ENCODE measurements at regions not wholly inside any gene's neighbourhood (a gene's known extent, or its start where the extent isn't known, plus 50 kb on each side); places are given as distances from the start of the nearest gene placed in this dataset.
A peak's percentile ranks its signal among the peaks of the same experiment; 100 is the strongest.
"Not testable (repeated sequence)": the region's sequence is repeated elsewhere in the genome, so short reads cannot be mapped to it uniquely, and the experiment has no call there.

- Histone ChIP-seq H3K27ac (no peak overlapping the region), H3K9ac (ENCODE audit: insufficient read length) (no peak overlapping the region), H3K4me3 (no peak overlapping the region), H3K36me3 (ENCODE audit: insufficient read depth, low read length) (no peaks in the 10 kb centered on the region), H3K9me3 (ENCODE audit: low read depth, low read length) (no peaks in the 10 kb centered on the region)
- no peak for TF ChIP-seq EZH2 (IDR thresholded peaks at IDR 0.05)
- TF ChIP-seq FOXP2 (optimal IDR thresholded peaks at IDR 0.05; ENCODE audit: control extremely low read depth, extremely low read length, insufficient read depth) = no peak
- no peak for TF ChIP-seq POLR2AphosphoS5 (IDR thresholded peaks at IDR 0.05; ENCODE audit: borderline replicate concordance, low read depth, low read length)
- no peak for DNase-seq (ENCODE audit: low read depth, low spot score)
These were observed 775.7 kb upstream of the SPRY2 start for GRCh38 chr13:81116461-81117282.

- DNase-seq (ENCODE audit: low read depth, low spot score) = no peak
- Histone ChIP-seq H3K36me3 (ENCODE audit: insufficient read depth, low read length) (no peaks in the 10 kb centered on the region), H3K4me3 (no peak overlapping the region), H3K27ac (no peak overlapping the region), H3K9me3 (ENCODE audit: low read depth, low read length) (no peaks in the 10 kb centered on the region), H3K9ac (ENCODE audit: insufficient read length) (no peak overlapping the region)
- TF ChIP-seq EZH2 (IDR thresholded peaks at IDR 0.05) (no peak), FOXP2 (optimal IDR thresholded peaks at IDR 0.05; ENCODE audit: control extremely low read depth, extremely low read length, insufficient read depth) (no peak), POLR2AphosphoS5 (IDR thresholded peaks at IDR 0.05; ENCODE audit: borderline replicate concordance, low read depth, low read length) (no peak)
These were observed 768.1 kb upstream of the SPRY2 start for GRCh38 chr13:81109026-81109425.

GRCh38 chr13:81106348-81106747, 765.4 kb upstream of the SPRY2 start:
- TF ChIP-seq POLR2AphosphoS5 (IDR thresholded peaks at IDR 0.05; ENCODE audit: borderline replicate concordance, low read depth, low read length) (no peak), EZH2 (IDR thresholded peaks at IDR 0.05) (no peak), FOXP2 (optimal IDR thresholded peaks at IDR 0.05; ENCODE audit: control extremely low read depth, extremely low read length, insufficient read depth) (no peak)
- Histone ChIP-seq H3K9ac (ENCODE audit: insufficient read length) (no peak overlapping the region), H3K4me3 (no peak overlapping the region), H3K27ac (no peak overlapping the region), H3K36me3 (ENCODE audit: insufficient read depth, low read length) (no peaks in the 10 kb centered on the region), H3K9me3 (ENCODE audit: low read depth, low read length) (no peaks in the 10 kb centered on the region)
- DNase-seq (ENCODE audit: low read depth, low spot score) = no peak

- TF ChIP-seq EZH2 (IDR thresholded peaks at IDR 0.05) = no peak
- TF ChIP-seq POLR2AphosphoS5 (IDR thresholded peaks at IDR 0.05; ENCODE audit: borderline replicate concordance, low read depth, low read length) = no peak
- TF ChIP-seq FOXP2 (optimal IDR thresholded peaks at IDR 0.05; ENCODE audit: control extremely low read depth, extremely low read length, insufficient read depth) = no peak
- H3K27ac ChIP-seq = peak overlapping the region; percentile 3; the same call in 1 of the 2 replicates
- H3K9me3 ChIP-seq (ENCODE audit: low read depth, low read length) = no peaks in the 10 kb centered on the region
- H3K9ac ChIP-seq (ENCODE audit: insufficient read length) = no peak overlapping the region
- DNase-seq (ENCODE audit: low read depth, low spot score) = no peak
- H3K4me3 ChIP-seq = no peak overlapping the region
- no peaks in the 10 kb centered on the region for H3K36me3 ChIP-seq (ENCODE audit: insufficient read depth, low read length)
These were observed 763.2 kb upstream of the SPRY2 start for GRCh38 chr13:81104035-81104715.

GRCh38 chr13:81102066-81102465, 761.1 kb upstream of the SPRY2 start:
- not testable (repeated sequence) for H3K9ac ChIP-seq (ENCODE audit: insufficient read length); H3K4me3 ChIP-seq; DNase-seq (ENCODE audit: low read depth, low spot score); H3K9me3 ChIP-seq (ENCODE audit: low read depth, low read length); H3K36me3 ChIP-seq (ENCODE audit: insufficient read depth, low read length); H3K27ac ChIP-seq

- no peak overlapping the region for H3K4me3 ChIP-seq
- DNase-seq (ENCODE audit: low read depth, low spot score) = no peak
- H3K9me3 ChIP-seq (ENCODE audit: low read depth, low read length) = no peaks in the 10 kb centered on the region
- no peak overlapping the region for H3K9ac ChIP-seq (ENCODE audit: insufficient read length)
- TF ChIP-seq POLR2AphosphoS5 (IDR thresholded peaks at IDR 0.05; ENCODE audit: borderline replicate concordance, low read depth, low read length) (no peak), FOXP2 (optimal IDR thresholded peaks at IDR 0.05; ENCODE audit: control extremely low read depth, extremely low read length, insufficient read depth) (no peak), EZH2 (IDR thresholded peaks at IDR 0.05) (no peak)
- H3K27ac ChIP-seq = no peak overlapping the region
- H3K36me3 ChIP-seq (ENCODE audit: insufficient read depth, low read length) = no peaks in the 10 kb centered on the region
These were observed 748.6 kb upstream of the SPRY2 start for GRCh38 chr13:81089371-81090157.

- Histone ChIP-seq H3K9ac (ENCODE audit: insufficient read length) (no peak overlapping the region), H3K36me3 (ENCODE audit: insufficient read depth, low read length) (no peaks in the 10 kb centered on the region), H3K27ac (no peak overlapping the region), H3K9me3 (ENCODE audit: low read depth, low read length) (no peaks in the 10 kb centered on the region), H3K4me3 (no peak overlapping the region)
- DNase-seq (ENCODE audit: low read depth, low spot score) = no peak
- TF ChIP-seq EZH2 (IDR thresholded peaks at IDR 0.05) (no peak), POLR2AphosphoS5 (IDR thresholded peaks at IDR 0.05; ENCODE audit: borderline replicate concordance, low read depth, low read length) (no peak), FOXP2 (optimal IDR thresholded peaks at IDR 0.05; ENCODE audit: control extremely low read depth, extremely low read length, insufficient read depth) (no peak)
These were observed 740.1 kb upstream of the SPRY2 start for GRCh38 chr13:81080911-81081454.

GRCh38 chr13:81078048-81078447, 737.1 kb upstream of the SPRY2 start:
- Histone ChIP-seq H3K9ac (ENCODE audit: insufficient read length) (no peak overlapping the region), H3K4me3 (no peak overlapping the region), H3K9me3 (ENCODE audit: low read depth, low read length) (no peaks in the 10 kb centered on the region), H3K36me3 (ENCODE audit: insufficient read depth, low read length) (no peaks in the 10 kb centered on the region), H3K27ac (no peak overlapping the region)
- no peak for DNase-seq (ENCODE audit: low read depth, low spot score)
- TF ChIP-seq FOXP2 (optimal IDR thresholded peaks at IDR 0.05; ENCODE audit: control extremely low read depth, extremely low read length, insufficient read depth) (no peak), POLR2AphosphoS5 (IDR thresholded peaks at IDR 0.05; ENCODE audit: borderline replicate concordance, low read depth, low read length) (no peak), EZH2 (IDR thresholded peaks at IDR 0.05) (no peak)

GRCh38 chr13:81069822-81070221, 728.9 kb upstream of the SPRY2 start:
- H3K4me3 ChIP-seq; DNase-seq (ENCODE audit: low read depth, low spot score); H3K9ac ChIP-seq (ENCODE audit: insufficient read length); H3K27ac ChIP-seq; H3K36me3 ChIP-seq (ENCODE audit: insufficient read depth, low read length); H3K9me3 ChIP-seq (ENCODE audit: low read depth, low read length): not testable (repeated sequence)

Measured in SK-N-MC (cell line).